Renal pelvis (tissue), 1 donor: ENCODE measurements at regions not wholly inside any gene's neighbourhood (a gene's known extent, or its start where the extent isn't known, plus 50 kb on each side); places are given as distances from the start of the nearest gene placed in this dataset.
"Not testable (repeated sequence)": the region's sequence is repeated elsewhere in the genome, so short reads cannot be mapped to it uniquely, and the experiment has no call there.

Source experiments
- DNase-seq: peaks from one replicate; pipeline ENCODE4 v3.0.0-alpha.2; 2013

- no peak for DNase-seq
Measured at GRCh38 chr7:32648408-32649156, 153.3 kb downstream of the AVL9 start.

- DNase-seq = not testable (repeated sequence)
Measured at GRCh38 chr7:32645255-32645654, 150.0 kb downstream of the AVL9 start.

- DNase-seq = no peak
Measured at GRCh38 chr7:32643194-32643593, 147.9 kb downstream of the AVL9 start.

- DNase-seq = no peak
Measured at GRCh38 chr7:32639122-32639521, 143.8 kb downstream of the AVL9 start.

- DNase-seq = not testable (repeated sequence)
Measured at GRCh38 chr7:32638479-32639121, 143.3 kb downstream of the AVL9 start.
